A673 (cell line): ENCODE measurements at regions not wholly inside any gene's neighbourhood (a gene's known extent, or its start where the extent isn't known, plus 50 kb on each side); places are given as distances from the start of the nearest gene placed in this dataset.

Experiments used
- BruUV-seq: library from RNA; stranded (reverse); fragments of 400-500 nt; replicated peaks from 2 replicates; lab custom pipeline; 2021; lab: Mats Ljungman, UMichigan
- CTCF ChIA-PET: fragments of 300-600 bp; sonication (Branson Sonifier 250); formaldehyde crosslinking; loops from one replicate; lab custom pipeline; 2022; ENCODE audit warnings: antibody characterized with exemption; lab: Charles Lee
- POLR2A ChIA-PET: fragments of 300-600 bp; sonication (Branson Sonifier 250); formaldehyde crosslinking; loops from one replicate; lab custom pipeline; 2022; ENCODE audit warnings: antibody characterized with exemption; ENCODE audit not compliant: low non-redundant PET; lab: Charles Lee
- DNase-seq: peaks from one replicate; pipeline ENCODE4 v3.0.0-alpha.2; 2015; ENCODE audit warnings: low spot score
- H3K27ac ChIP-seq: fragments of 200-600 bp; sonication (generic); 2 replicates; pipeline ENCODE4 v1.5.1; 2016; ENCODE audit warnings: mixed run types, low read depth, mild to moderate bottlenecking, mixed read lengths, antibody characterized with exemption, low read length; ENCODE audit not compliant: poor library complexity, severe bottlenecking
- H3K27me3 ChIP-seq: fragments of 200-600 bp; sonication (generic); replicated peaks from 2 replicates; pipeline ENCODE4 v1.6.1; 2017; ENCODE audit warnings: mixed run types, low read depth, mild to moderate bottlenecking, mixed read lengths, antibody characterized with exemption, low read length; ENCODE audit not compliant: insufficient read depth, poor library complexity
- H3K36me3 ChIP-seq: fragments of 200-600 bp; sonication (generic); 2 replicates; pipeline ENCODE4 v1.6.1; 2016; ENCODE audit warnings: mixed run types, mild to moderate bottlenecking, mixed read lengths, antibody characterized with exemption, low read length; ENCODE audit not compliant: insufficient read depth, poor library complexity, severe bottlenecking
- H3K4me1 ChIP-seq: fragments of 200-600 bp; sonication (generic); 2 replicates; pipeline ENCODE4 v1.6.1; 2017; ENCODE audit warnings: mixed run types, mild to moderate bottlenecking, mixed read lengths, antibody characterized with exemption, low read length; ENCODE audit not compliant: insufficient read depth, poor library complexity, severe bottlenecking
- H3K4me3 ChIP-seq: fragments of 200-600 bp; sonication (generic); 2 replicates; pipeline ENCODE4 v1.5.1; 2016; ENCODE audit warnings: low read depth, mixed run types, mild to moderate bottlenecking, mixed read lengths, low read length; ENCODE audit not compliant: poor library complexity, severe bottlenecking
- H3K9me3 ChIP-seq: fragments of 200-600 bp; sonication (generic); 2 replicates; pipeline ENCODE4 v1.6.1; 2016; ENCODE audit warnings: mixed run types, low read depth, mild to moderate bottlenecking, mixed read lengths, antibody characterized with exemption, low read length; ENCODE audit not compliant: poor library complexity, severe bottlenecking
- EZH2 ChIP-seq: fragments of 200-600 bp; sonication (generic); IDR thresholded peaks from 2 replicates; pipeline ENCODE4 v1.6.1; 2017; ENCODE audit warnings: borderline replicate concordance, low read depth, mild to moderate bottlenecking, mixed read lengths, antibody characterized with exemption, low read length; ENCODE audit not compliant: poor library complexity, severe bottlenecking
- intact Hi-C: fragments of 100-400 bp; cut with micrococcal nuclease; formaldehyde crosslinking; loops from one replicate; pipeline ENCODE4 v1.10.0; 2022; ENCODE audit not compliant: unreplicated experiment
- TF ChIP-seq, protein P1 (sequence below): fragments of 300-800, 200-600 bp; sonication (generic); conservative IDR thresholded peaks from 2 replicates; pipeline ENCODE4 v1.5.1; 2017; ENCODE audit warnings: low read depth, mild to moderate bottlenecking, antibody characterized with exemption, low read length, moderate library complexity, mixed read lengths

GRCh38 chr4:104262678-104263077 is 232.0 kb downstream of the CXXC4 start:
- TF ChIP-seq, protein P1, sequence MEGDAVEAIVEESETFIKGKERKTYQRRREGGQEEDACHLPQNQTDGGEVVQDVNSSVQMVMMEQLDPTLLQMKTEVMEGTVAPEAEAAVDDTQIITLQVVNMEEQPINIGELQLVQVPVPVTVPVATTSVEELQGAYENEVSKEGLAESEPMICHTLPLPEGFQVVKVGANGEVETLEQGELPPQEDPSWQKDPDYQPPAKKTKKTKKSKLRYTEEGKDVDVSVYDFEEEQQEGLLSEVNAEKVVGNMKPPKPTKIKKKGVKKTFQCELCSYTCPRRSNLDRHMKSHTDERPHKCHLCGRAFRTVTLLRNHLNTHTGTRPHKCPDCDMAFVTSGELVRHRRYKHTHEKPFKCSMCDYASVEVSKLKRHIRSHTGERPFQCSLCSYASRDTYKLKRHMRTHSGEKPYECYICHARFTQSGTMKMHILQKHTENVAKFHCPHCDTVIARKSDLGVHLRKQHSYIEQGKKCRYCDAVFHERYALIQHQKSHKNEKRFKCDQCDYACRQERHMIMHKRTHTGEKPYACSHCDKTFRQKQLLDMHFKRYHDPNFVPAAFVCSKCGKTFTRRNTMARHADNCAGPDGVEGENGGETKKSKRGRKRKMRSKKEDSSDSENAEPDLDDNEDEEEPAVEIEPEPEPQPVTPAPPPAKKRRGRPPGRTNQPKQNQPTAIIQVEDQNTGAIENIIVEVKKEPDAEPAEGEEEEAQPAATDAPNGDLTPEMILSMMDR: no peak
- no peak for TF ChIP-seq EZH2
- intact Hi-C loops: no loop called here
- no peak for DNase-seq
- H3K4me1 ChIP-seq: no peaks in the 10 kb centered on the region
- no peak overlapping the region for H3K4me3 ChIP-seq
- POLR2A ChIA-PET: no interaction called here
- no TSS peak for BruUV-seq
- H3K9me3 ChIP-seq: no peaks in the 10 kb centered on the region
- H3K36me3 ChIP-seq: no peaks in the 10 kb centered on the region
- no peak overlapping the region for H3K27ac ChIP-seq
- H3K27me3 ChIP-seq: no peaks in the 10 kb centered on the region
- CTCF ChIA-PET: no interaction called here

- Histone ChIP-seq H3K4me3 (no peak overlapping the region), H3K4me1 (no peaks in the 10 kb centered on the region), H3K27me3 (no peaks in the 10 kb centered on the region), H3K36me3 (no peaks in the 10 kb centered on the region), H3K27ac (no peak overlapping the region), H3K9me3 (peaks cover 3% of the 10 kb centered on the region)
- ChIA-PET POLR2A (no interaction called here), CTCF (no interaction called here)
- DNase-seq: no peak
- BruUV-seq: no TSS peak
- intact Hi-C loops: no loop called here
- TF ChIP-seq, protein P1: no peak
- no peak for TF ChIP-seq EZH2
Observed at GRCh38 chr4:104248726-104249125, 246.0 kb downstream of the CXXC4 start.

- no peak for DNase-seq
- H3K27ac ChIP-seq: no peak overlapping the region
- H3K4me3 ChIP-seq: no peak overlapping the region
- no TSS peak for BruUV-seq
- POLR2A ChIA-PET: no interaction called here
- H3K9me3 ChIP-seq: no peaks in the 10 kb centered on the region
- CTCF ChIA-PET: no interaction called here
- H3K27me3 ChIP-seq: no peaks in the 10 kb centered on the region
- no peaks in the 10 kb centered on the region for H3K36me3 ChIP-seq
- H3K4me1 ChIP-seq: no peaks in the 10 kb centered on the region
- TF ChIP-seq EZH2: no peak
- TF ChIP-seq, protein P1: no peak
- intact Hi-C loops: no loop called here
Observed at GRCh38 chr4:104235967-104236366, 258.7 kb downstream of the CXXC4 start.
